Activated T-cell treated with anti-CD3 and anti-CD28 coated beads, Interleukin-2, amount 50 U/mL, for 48 hours (primary cell): ENCODE measurements at regions not wholly inside any gene's neighbourhood (a gene's known extent, or its start where the extent isn't known, plus 50 kb on each side); places are given as distances from the start of the nearest gene placed in this dataset.
"Not testable (repeated sequence)": the region's sequence is repeated elsewhere in the genome, so short reads cannot be mapped to it uniquely, and the experiment has no call there.

Source experiments
- DNase-seq, 2 experiments: peaks; one replicate each; pipeline ENCODE4 v3.0.0-alpha.2; 2020

- not testable (repeated sequence) for DNase-seq
Observed at GRCh38 chr9:42656789-42657188, 473.3 kb downstream of the SPATA31A6 start.

- DNase-seq: not testable (repeated sequence)
Observed at GRCh38 chr9:42657496-42657895, 474.0 kb downstream of the SPATA31A6 start.

GRCh38 chr9:42697146-42697545, 513.7 kb downstream of the SPATA31A6 start:
- DNase-seq: not testable (repeated sequence)

- DNase-seq: not testable (repeated sequence)
Observed at GRCh38 chr9:42702890-42703289, 519.4 kb downstream of the SPATA31A6 start.

GRCh38 chr9:42724841-42725835, 541.7 kb downstream of the SPATA31A6 start:
- peak in 1 of 2 experiments; percentile 45 for DNase-seq

GRCh38 chr9:42743030-42743814, 559.8 kb downstream of the SPATA31A6 start:
- peak; percentile 76 to 81 for DNase-seq

GRCh38 chr9:42757251-42757650, 573.8 kb downstream of the SPATA31A6 start:
- DNase-seq: not testable (repeated sequence)

- not testable (repeated sequence) for DNase-seq
Observed at GRCh38 chr9:42759320-42759719, 575.9 kb downstream of the SPATA31A6 start.

- DNase-seq: not testable (repeated sequence)
Observed at GRCh38 chr9:42782201-42782600, 598.7 kb downstream of the SPATA31A6 start.

GRCh38 chr9:42792725-42793124, 609.3 kb downstream of the SPATA31A6 start:
- DNase-seq: not testable (repeated sequence)

GRCh38 chr9:42798571-42798970, 615.1 kb downstream of the SPATA31A6 start:
- DNase-seq: not testable (repeated sequence)

GRCh38 chr9:42802716-42803115, 619.3 kb downstream of the SPATA31A6 start:
- DNase-seq: not testable (repeated sequence)

- not testable (repeated sequence) for DNase-seq
Observed at GRCh38 chr9:42806674-42807073, 623.2 kb downstream of the SPATA31A6 start.

- not testable (repeated sequence) for DNase-seq
Observed at GRCh38 chr9:42821468-42821867, 638.0 kb downstream of the SPATA31A6 start.

GRCh38 chr9:42848156-42848555, 664.7 kb downstream of the SPATA31A6 start:
- DNase-seq: not testable (repeated sequence)

- not testable (repeated sequence) for DNase-seq
Observed at GRCh38 chr9:42850896-42851693, 667.6 kb downstream of the SPATA31A6 start.

GRCh38 chr9:42851701-42852100, 668.2 kb downstream of the SPATA31A6 start:
- DNase-seq: not testable (repeated sequence)

- peak in 1 of 2 experiments; percentile 28 for DNase-seq
Observed at GRCh38 chr9:42852133-42852930, 668.9 kb downstream of the SPATA31A6 start.

GRCh38 chr9:42860133-42860532, 676.7 kb downstream of the SPATA31A6 start:
- not testable (repeated sequence) for DNase-seq

- not testable (repeated sequence) for DNase-seq
Observed at GRCh38 chr9:42862465-42862864, 679.0 kb downstream of the SPATA31A6 start.
